GM12891 (cell line): ENCODE measurements at regions not wholly inside any gene's neighbourhood (a gene's known extent, or its start where the extent isn't known, plus 50 kb on each side); places are given as distances from the start of the nearest gene placed in this dataset.

ENCODE experiments used
- DNase-seq: peaks from one replicate; pipeline ENCODE4 v3.0.0; 2011; ENCODE audit warnings: low spot score; ENCODE audit not compliant: insufficient read length
- FAIRE-seq: peaks from 2 replicates; lab custom pipeline; 2011; peaks lifted over from hg19 to GRCh38; lab: Jason Lieb, UNC
- PAX5 ChIP-seq: IDR thresholded peaks from 2 replicates; pipeline ENCODE4 v1.6.1; 2011; ENCODE audit warnings: low read length, moderate library complexity, mild to moderate bottlenecking; ENCODE audit not compliant: insufficient read depth, severe bottlenecking
- POLR2A ChIP-seq: IDR thresholded peaks from 2 replicates; pipeline ENCODE4 v1.6.1; 2011; ENCODE audit warnings: low read depth, low read length, control low read depth
- POLR2AphosphoS5 ChIP-seq: IDR thresholded peaks from 2 replicates; pipeline ENCODE4 v1.6.1; 2011; ENCODE audit warnings: low read depth, low read length, control low read depth
- POU2F2 ChIP-seq: IDR thresholded peaks from 2 replicates; pipeline ENCODE4 v1.6.1; 2011; ENCODE audit warnings: low read depth, mild to moderate bottlenecking, control low read depth, low read length, moderate library complexity
- SPI1 ChIP-seq: IDR thresholded peaks from 2 replicates; pipeline ENCODE4 v1.6.1; 2011; ENCODE audit warnings: low read depth, low read length, control low read depth
- TAF1 ChIP-seq: IDR thresholded peaks from 2 replicates; pipeline ENCODE4 v1.6.1; 2011; ENCODE audit warnings: low read depth, low read length, control low read depth

GRCh38 chr5:106205916-106206571 is 1464.7 kb downstream of the EFNA5 start:
- no peak for DNase-seq
- FAIRE-seq: no peak
- TF ChIP-seq TAF1 (no peak), SPI1 (no peak), POLR2AphosphoS5 (no peak), PAX5 (no peak), POLR2A (no peak), POU2F2 (no peak)

DNA sequence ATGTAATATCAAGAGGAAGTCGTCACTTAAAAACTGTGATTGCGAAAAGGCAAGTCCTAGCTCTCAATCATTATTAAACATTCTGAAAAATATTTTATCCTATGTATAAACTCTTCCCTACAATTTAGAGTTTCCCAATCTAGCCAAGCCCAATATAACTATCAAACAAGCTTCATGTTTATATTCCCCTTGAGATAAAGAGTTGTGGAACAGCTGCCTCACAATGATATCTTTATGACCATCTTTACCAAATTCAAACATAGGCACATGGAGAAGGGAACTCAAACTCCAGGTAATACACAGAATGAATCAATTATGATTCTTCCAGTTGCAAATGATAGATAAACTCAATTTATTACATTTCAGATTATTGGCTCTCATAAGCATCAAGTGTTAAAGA is 1468.7 kb downstream of the EFNA5 start:
- FAIRE-seq (no peak), DNase-seq (no peak)
- TF ChIP-seq TAF1: no peak
- TF ChIP-seq POLR2A: no peak
- no peak for TF ChIP-seq SPI1
- no peak for TF ChIP-seq POU2F2
- TF ChIP-seq POLR2AphosphoS5: no peak
- no peak for TF ChIP-seq PAX5

DNA sequence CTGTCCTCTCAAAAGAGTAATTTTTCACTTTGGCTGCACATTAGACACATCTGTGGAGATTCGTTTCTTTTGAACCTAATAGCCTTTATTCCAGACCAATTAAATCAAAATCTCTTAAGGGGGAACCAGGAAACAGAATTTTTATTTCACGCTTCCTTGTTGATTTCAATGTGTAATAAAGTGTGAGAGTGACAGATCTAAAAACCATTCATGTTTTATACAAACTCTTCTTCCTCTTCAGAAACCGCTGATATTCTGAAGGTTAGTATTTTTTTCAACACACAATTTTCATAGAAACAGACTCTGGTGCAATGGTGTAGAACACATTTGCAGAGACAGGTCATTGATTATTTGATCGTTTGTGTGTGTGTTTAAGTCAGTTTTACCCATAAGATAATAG is 1469.8 kb downstream of the EFNA5 start:
- TF ChIP-seq SPI1 (no peak), POLR2AphosphoS5 (no peak), POU2F2 (no peak), POLR2A (no peak), TAF1 (no peak), PAX5 (no peak)
- FAIRE-seq (no peak), DNase-seq (no peak)

GRCh38 chr5:106195679-106196474 is 1474.9 kb downstream of the EFNA5 start:
- DNase-seq (no peak), FAIRE-seq (no peak)
- TF ChIP-seq SPI1 (0 out of 2 replicates have a peak, but pooled peaks have one; percentile 9), POLR2A (no peak)

DNA sequence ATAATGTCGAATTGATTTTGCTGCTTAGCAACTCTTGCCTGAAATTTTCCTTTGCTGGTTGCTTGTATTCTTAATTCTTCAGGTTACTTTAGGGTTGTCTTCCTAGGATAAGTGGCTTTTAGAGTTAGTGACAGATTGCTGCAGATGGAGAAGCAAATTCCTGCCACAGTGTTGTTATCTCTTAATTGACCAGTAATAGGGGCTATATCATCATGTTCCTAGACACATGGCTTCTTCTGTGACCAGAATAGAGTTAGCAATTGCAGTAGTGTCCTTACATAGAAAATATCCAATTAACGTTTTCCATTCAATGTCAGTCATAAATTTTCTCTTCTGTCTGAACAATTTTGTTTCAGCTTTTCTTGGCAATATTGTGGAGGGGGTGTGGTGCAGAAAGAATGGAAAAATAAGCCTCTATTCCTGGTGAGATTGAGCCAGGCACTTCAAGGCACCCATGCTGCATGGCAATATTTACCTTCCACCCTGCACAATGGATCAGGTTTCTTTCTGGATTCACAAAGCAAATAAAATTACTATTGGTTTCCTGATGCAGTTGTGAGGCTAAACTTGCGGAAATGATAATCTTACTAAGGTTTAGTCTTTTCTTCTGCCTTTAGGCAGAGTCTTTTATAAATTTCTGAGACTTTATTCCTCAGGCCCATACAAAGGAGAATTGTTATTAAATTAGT is 1481.5 kb downstream of the EFNA5 start:
- DNase-seq (no peak), FAIRE-seq (no peak)
- TF ChIP-seq TAF1 (no peak), POU2F2 (no peak), PAX5 (no peak), POLR2AphosphoS5 (no peak), SPI1 (no peak), POLR2A (no peak)

DNA sequence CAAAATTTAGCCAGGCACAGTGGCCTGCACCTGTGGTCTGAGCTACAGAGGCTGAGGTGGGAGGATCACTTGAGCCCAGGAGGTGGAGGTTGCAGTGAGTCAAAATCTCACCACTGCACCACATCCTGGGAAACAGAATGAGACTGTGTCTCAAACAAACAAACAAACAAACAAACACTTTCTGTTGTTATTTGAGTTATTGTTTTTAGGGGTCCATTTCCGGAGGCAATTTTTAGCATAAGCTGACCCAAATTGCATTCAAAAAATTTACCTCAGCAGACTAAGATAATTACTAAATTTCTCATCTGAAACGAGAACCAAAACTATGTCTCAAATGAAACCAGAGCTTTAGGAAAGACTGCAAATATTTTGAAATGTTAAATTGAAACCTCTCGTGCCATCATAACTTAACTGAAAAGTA is 1485.1 kb downstream of the EFNA5 start:
- TF ChIP-seq POLR2AphosphoS5 (no peak), PAX5 (no peak), POLR2A (no peak), TAF1 (no peak), SPI1 (no peak), POU2F2 (no peak)
- no peak for DNase-seq
- no peak for FAIRE-seq

DNA sequence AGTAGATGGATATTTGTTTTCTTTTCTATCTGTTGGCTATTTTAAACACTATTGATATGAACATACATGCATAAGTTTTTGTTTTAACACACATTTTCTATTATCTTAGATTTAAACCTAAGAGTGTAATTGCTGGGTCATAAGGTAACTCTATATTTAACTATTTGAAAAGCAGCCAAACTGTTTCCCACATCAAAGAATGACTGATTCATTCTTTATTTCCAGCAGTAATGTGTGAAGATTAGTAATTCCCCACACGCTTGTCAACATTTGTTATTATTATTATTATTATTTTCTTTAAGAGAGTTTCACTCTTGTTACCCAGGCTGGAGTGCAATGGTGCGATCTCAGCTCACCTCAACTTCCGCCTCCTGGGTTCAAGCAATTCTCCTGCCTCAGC is 1495.8 kb downstream of the EFNA5 start:
- TF ChIP-seq PAX5 (no peak), SPI1 (no peak), POLR2A (no peak), TAF1 (no peak), POU2F2 (no peak), POLR2AphosphoS5 (no peak)
- no peak for FAIRE-seq
- no peak for DNase-seq

- no peak for DNase-seq
- no peak for FAIRE-seq
Measured at GRCh38 chr5:106172681-106173532, 1497.8 kb downstream of the EFNA5 start.

More at GRCh38 chr5:106172681-106173532, 1497.8 kb downstream of the EFNA5 start:
- no peak for TF ChIP-seq POLR2A
- TF ChIP-seq POLR2AphosphoS5: no peak
- no peak for TF ChIP-seq POU2F2
- no peak for TF ChIP-seq SPI1
- no peak for TF ChIP-seq TAF1
- TF ChIP-seq PAX5: no peak
